Panc1 (cell line): ENCODE measurements at regions not wholly inside any gene's neighbourhood (a gene's known extent, or its start where the extent isn't known, plus 50 kb on each side); places are given as distances from the start of the nearest gene placed in this dataset.

Experiments
- ATAC-seq: fragments of 200-7000 bp; cut with Tn5 transposase; 2 replicates; pipeline ENCODE4 v1.9.1; 2020; ENCODE audit warnings: mild to moderate bottlenecking, moderate library complexity
- BruUV-seq: library from RNA; stranded (reverse); fragments of 400-500 nt; replicated peaks from 2 replicates; lab custom pipeline; 2021; lab: Mats Ljungman, UMichigan
- CTCF ChIA-PET: fragments of 300-600 bp; sonication (Branson Sonifier 250); formaldehyde crosslinking; loops from one replicate; lab custom pipeline; 2022; ENCODE audit warnings: antibody characterized with exemption; lab: Charles Lee
- POLR2A ChIA-PET: fragments of 300-600 bp; sonication (Branson Sonifier 250); formaldehyde crosslinking; loops from one replicate; lab custom pipeline; 2022; ENCODE audit warnings: antibody characterized with exemption; lab: Charles Lee
- DNase-seq: peaks from one replicate; pipeline ENCODE4 v3.0.0-alpha.2; 2010; ENCODE audit warnings: low read depth, low spot score
- H3K27ac ChIP-seq: 2 replicates; pipeline ENCODE4 v1.5.1; 2011; ENCODE audit warnings: mild to moderate bottlenecking, low read length, inconsistent platforms
- H3K27me3 ChIP-seq: fragments of 200-500 bp; sonication (Bioruptor generic); 2 replicates; pipeline ENCODE4 v1.6.0; 2014; ENCODE audit warnings: low read length, inconsistent platforms; ENCODE audit not compliant: control insufficient read depth, insufficient read depth
- H3K36me3 ChIP-seq: fragments of 200-500 bp; sonication (Bioruptor generic); 2 replicates; pipeline ENCODE4 v1.5.1; 2014; ENCODE audit warnings: inconsistent platforms, mild to moderate bottlenecking, low read length, moderate library complexity; ENCODE audit not compliant: control insufficient read depth, insufficient read depth
- H3K4me1 ChIP-seq: 2 replicates; pipeline ENCODE4 v1.5.1; 2011; ENCODE audit warnings: inconsistent platforms, mild to moderate bottlenecking, low read length, moderate library complexity; ENCODE audit not compliant: control insufficient read depth, insufficient read depth
- H3K4me3 ChIP-seq, 2 experiments: 2 replicates each; pipeline ENCODE4 v1.5.1; 2011 to 2012; ENCODE audit warnings: low read depth in 2 of 2, low read length in 2 of 2, mild to moderate bottlenecking in 2 of 2, inconsistent platforms in 1 of 2, moderate library complexity in 1 of 2
- H3K9me3 ChIP-seq: fragments of 200-500 bp; sonication (Bioruptor generic); 2 replicates; pipeline ENCODE4 v1.5.1; 2014; ENCODE audit warnings: low read depth, mild to moderate bottlenecking, inconsistent platforms, low read length, moderate library complexity; ENCODE audit not compliant: control insufficient read depth, insufficient read depth
- CTCF ChIP-seq: fragments of 450-650 bp; IDR thresholded peaks from 2 replicates; pipeline ENCODE4 v1.5.1; 2017; ENCODE audit warnings: mild to moderate bottlenecking
- POLR2AphosphoS5 ChIP-seq: IDR thresholded peaks from 2 replicates; pipeline ENCODE4 v1.6.1; 2012; ENCODE audit warnings: mild to moderate bottlenecking, low read depth, low read length, moderate library complexity
- REST ChIP-seq, 2 experiments: IDR thresholded peaks; 2 replicates each; pipeline ENCODE4 v1.6.1; 2011 to 2012; ENCODE audit warnings: low read depth in 2 of 2, control low read depth in 1 of 2, low read length in 1 of 2, mild to moderate bottlenecking in 1 of 2, moderate library complexity in 1 of 2; ENCODE audit not compliant: insufficient read depth in 1 of 2
- SIN3A ChIP-seq: IDR thresholded peaks from 2 replicates; pipeline ENCODE4 v1.6.1; 2012; ENCODE audit warnings: low read depth, mild to moderate bottlenecking, low read length, moderate library complexity, borderline replicate concordance; ENCODE audit not compliant: insufficient read depth
- TCF7L2 ChIP-seq: IDR thresholded peaks from 2 replicates; pipeline ENCODE4 v1.6.1; 2011; ENCODE audit warnings: mild to moderate bottlenecking, low read depth, low read length, inconsistent platforms
- in situ Hi-C: cut with HindIII; loops from 2 replicates; pipeline ENCODE4 v1.10.0; 2016; ENCODE audit warnings: low sequenced_read_pairs, low pct_unique_long_range_greater_than_20kb
- intact Hi-C: fragments of 100-400 bp; cut with micrococcal nuclease; formaldehyde crosslinking; loops from one replicate; pipeline ENCODE4 v1.10.0; 2022; ENCODE audit not compliant: unreplicated experiment

GRCh38 chr17:77793146-77793970 is 165.1 kb upstream of the TNRC6C start:
- H3K27me3 ChIP-seq = peaks cover 12% of the 10 kb centered on the region
- BruUV-seq = no TSS peak
- POLR2A ChIA-PET = no interaction called here
- H3K27ac ChIP-seq = no peak overlapping the region
- no peak for DNase-seq
- in situ Hi-C loops = no loop called here
- intact Hi-C loops = no loop called here
- no peaks in the 10 kb centered on the region for H3K36me3 ChIP-seq
- CTCF ChIA-PET = no interaction called here
- no peak for ATAC-seq
- H3K4me1 ChIP-seq = no peaks in the 10 kb centered on the region
- H3K4me3 ChIP-seq = no peak overlapping the region
- H3K9me3 ChIP-seq = no peaks in the 10 kb centered on the region
- no peak for TF ChIP-seq SIN3A
- no peak for TF ChIP-seq REST (IDR thresholded peaks at IDR 0.05; ENCODE audit: insufficient read depth in 1 of 2, low read depth in 2 of 2, low read length in 1 of 2)
- no peak for TF ChIP-seq TCF7L2

- ATAC-seq = no peak
- in situ Hi-C loops = no loop called here
These were observed 164.6 kb upstream of the TNRC6C start for GRCh38 chr17:77793971-77794235.

More at GRCh38 chr17:77793971-77794235, 164.6 kb upstream of the TNRC6C start:
- Histone ChIP-seq H3K4me1 (no peaks in the 10 kb centered on the region), H3K4me3 (no peak overlapping the region), H3K36me3 (no peaks in the 10 kb centered on the region), H3K27ac (no peak overlapping the region), H3K9me3 (no peaks in the 10 kb centered on the region), H3K27me3 (peaks cover 10% of the 10 kb centered on the region)
- intact Hi-C loops = no loop called here
- ChIA-PET CTCF (no interaction called here), POLR2A (no interaction called here)
- TF ChIP-seq TCF7L2 = no peak
- no peak for TF ChIP-seq REST (IDR thresholded peaks at IDR 0.05; ENCODE audit: insufficient read depth in 1 of 2, low read depth in 2 of 2, low read length in 1 of 2)
- no peak for TF ChIP-seq POLR2AphosphoS5
- TF ChIP-seq CTCF = no peak
- TF ChIP-seq SIN3A = no peak
- no TSS peak for BruUV-seq
- no peak for DNase-seq
